GM19025 (cell line): ENCODE measurements at regions not wholly inside any gene's neighbourhood (a gene's known extent, or its start where the extent isn't known, plus 50 kb on each side); places are given as distances from the start of the nearest gene placed in this dataset.
"Not testable (repeated sequence)": the region's sequence is repeated elsewhere in the genome, so short reads cannot be mapped to it uniquely, and the experiment has no call there.

Experiments used
- ATAC-seq: cut with Tn5 transposase; IDR thresholded peaks from one replicate; pipeline ENCODE4 v1.9.1; 2021; ENCODE audit warnings: mild to moderate bottlenecking, low read depth, moderate library complexity; ENCODE audit not compliant: unreplicated experiment

- ATAC-seq = not testable (repeated sequence)
Observed at GRCh38 chr7:94808673-94809072, 98.7 kb upstream of the PPP1R9A start.

- no peak for ATAC-seq
Observed at GRCh38 chr7:94810496-94810895, 96.9 kb upstream of the PPP1R9A start.

GRCh38 chr7:94813917-94814316 is 93.5 kb upstream of the PPP1R9A start:
- ATAC-seq = no peak

GRCh38 chr7:94823947-94824346 is 83.4 kb upstream of the PPP1R9A start:
- ATAC-seq = no peak

GRCh38 chr7:94829987-94830386 is 77.4 kb upstream of the PPP1R9A start:
- no peak for ATAC-seq

GRCh38 chr7:94832051-94832450 is 75.3 kb upstream of the PPP1R9A start:
- no peak for ATAC-seq

GRCh38 chr7:94834359-94834758 is 73.0 kb upstream of the PPP1R9A start:
- ATAC-seq = no peak

GRCh38 chr7:94838717-94839116 is 68.7 kb upstream of the PPP1R9A start:
- ATAC-seq = no peak

GRCh38 chr7:94843553-94843952 is 63.8 kb upstream of the PPP1R9A start:
- ATAC-seq = no peak

GRCh38 chr7:94848531-94848930 is 58.9 kb upstream of the PPP1R9A start:
- no peak for ATAC-seq

GRCh38 chr7:94848992-94849576 is 58.3 kb upstream of the PPP1R9A start:
- no peak for ATAC-seq

GRCh38 chr7:94849636-94850208 is 57.7 kb upstream of the PPP1R9A start:
- no peak for ATAC-seq

GRCh38 chr7:94855589-94855988 is 51.8 kb upstream of the PPP1R9A start:
- ATAC-seq = no peak

GRCh38 chr7:94856643-94857042 is 50.8 kb upstream of the PPP1R9A start:
- ATAC-seq = no peak
